ENCODE measurements at regions not wholly inside any gene's neighbourhood (a gene's known extent, or its start where the extent isn't known, plus 50 kb on each side); places are given as distances from the start of the nearest gene placed in this dataset.

DNA sequence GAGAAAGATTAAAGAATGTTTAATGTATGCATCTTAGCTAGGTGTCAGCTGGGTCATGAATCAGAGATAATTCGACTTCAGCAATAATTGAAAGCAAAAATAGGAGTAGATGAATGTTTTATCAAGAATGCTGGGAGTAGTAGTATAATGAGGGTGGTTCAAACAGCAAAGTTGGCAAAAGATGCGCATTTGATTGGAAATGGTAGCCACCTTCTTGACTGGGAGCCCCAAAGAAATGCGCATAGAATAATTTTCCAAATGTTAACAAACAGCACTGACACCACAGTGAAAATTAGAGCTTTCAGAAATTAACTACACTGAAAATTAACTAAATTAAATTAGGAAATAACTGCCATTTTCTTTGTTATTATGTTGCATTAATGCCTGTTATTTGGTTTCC is 195.8 kb downstream of the TUSC7 start:
- TF ChIP-seq, protein P1, sequence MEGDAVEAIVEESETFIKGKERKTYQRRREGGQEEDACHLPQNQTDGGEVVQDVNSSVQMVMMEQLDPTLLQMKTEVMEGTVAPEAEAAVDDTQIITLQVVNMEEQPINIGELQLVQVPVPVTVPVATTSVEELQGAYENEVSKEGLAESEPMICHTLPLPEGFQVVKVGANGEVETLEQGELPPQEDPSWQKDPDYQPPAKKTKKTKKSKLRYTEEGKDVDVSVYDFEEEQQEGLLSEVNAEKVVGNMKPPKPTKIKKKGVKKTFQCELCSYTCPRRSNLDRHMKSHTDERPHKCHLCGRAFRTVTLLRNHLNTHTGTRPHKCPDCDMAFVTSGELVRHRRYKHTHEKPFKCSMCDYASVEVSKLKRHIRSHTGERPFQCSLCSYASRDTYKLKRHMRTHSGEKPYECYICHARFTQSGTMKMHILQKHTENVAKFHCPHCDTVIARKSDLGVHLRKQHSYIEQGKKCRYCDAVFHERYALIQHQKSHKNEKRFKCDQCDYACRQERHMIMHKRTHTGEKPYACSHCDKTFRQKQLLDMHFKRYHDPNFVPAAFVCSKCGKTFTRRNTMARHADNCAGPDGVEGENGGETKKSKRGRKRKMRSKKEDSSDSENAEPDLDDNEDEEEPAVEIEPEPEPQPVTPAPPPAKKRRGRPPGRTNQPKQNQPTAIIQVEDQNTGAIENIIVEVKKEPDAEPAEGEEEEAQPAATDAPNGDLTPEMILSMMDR (conservative IDR thresholded peaks at IDR 0.05; ENCODE audit: low read depth, low read length), result no peak
- TF ChIP-seq EZH2 (IDR thresholded peaks at IDR 0.05; ENCODE audit: low read length, unreplicated experiment) (no peak), EZH2phosphoT487 (IDR thresholded peaks at IDR 0.05; ENCODE audit: borderline replicate concordance, low read length) (no peak)

Measured in PC-3 (cell line).